PC-9 (cell line): ENCODE measurements at regions not wholly inside any gene's neighbourhood (a gene's known extent, or its start where the extent isn't known, plus 50 kb on each side); places are given as distances from the start of the nearest gene placed in this dataset.

Source experiments
- BruUV-seq: library from RNA; stranded (reverse); fragments of 400-500 nt; replicated peaks from 2 replicates; lab custom pipeline; 2021; lab: Mats Ljungman, UMichigan
- CTCF ChIA-PET: fragments of 300-600 bp; sonication (Branson Sonifier 250); formaldehyde crosslinking; loops from one replicate; lab custom pipeline; 2022; ENCODE audit warnings: antibody characterized with exemption; lab: Charles Lee
- POLR2A ChIA-PET: fragments of 300-600 bp; sonication (Branson Sonifier 250); formaldehyde crosslinking; loops from one replicate; lab custom pipeline; 2022; ENCODE audit warnings: antibody characterized with exemption; ENCODE audit not compliant: unreplicated experiment; lab: Charles Lee
- DNase-seq, 2 experiments: peaks; one replicate each; pipeline versions ENCODE4 v3.0.0 to v3.0.0-alpha.2; 2015 to 2022; ENCODE audit warnings: mixed read lengths in 1 of 2
- H2AFZ ChIP-seq: fragments of 200-600 bp; sonication (generic); 2 replicates; pipeline ENCODE4 v1.8.1; 2017; ENCODE audit warnings: antibody characterized with exemption
- H3F3A ChIP-seq: fragments of 200-600 bp; sonication (generic); 2 replicates; pipeline ENCODE4 v1.8.1; 2017; ENCODE audit warnings: antibody characterized with exemption, mild to moderate bottlenecking, low read depth; ENCODE audit not compliant: insufficient read depth
- H3K27ac ChIP-seq: fragments of 200-600 bp; sonication (generic); 2 replicates; pipeline ENCODE4 v1.6.1; 2016; ENCODE audit warnings: mixed run types
- H3K27me3 ChIP-seq: fragments of 200-600 bp; sonication (generic); 2 replicates; pipeline ENCODE4 v1.6.1; 2016; ENCODE audit warnings: low read depth, mixed run types; ENCODE audit not compliant: insufficient read depth
- H3K36me3 ChIP-seq: fragments of 200-600 bp; sonication (generic); 2 replicates; pipeline ENCODE4 v1.6.1; 2016; ENCODE audit warnings: low read depth, mixed run types
- H3K4me1 ChIP-seq: fragments of 200-600 bp; sonication (generic); replicated peaks from 2 replicates; pipeline ENCODE4 v1.6.1; 2016; ENCODE audit warnings: mixed run types; ENCODE audit not compliant: insufficient read depth
- H3K4me2 ChIP-seq: fragments of 200-600 bp; sonication (generic); 2 replicates; pipeline ENCODE4 v1.6.1; 2017; ENCODE audit warnings: mixed run types
- H3K4me3 ChIP-seq: fragments of 200-600 bp; sonication (generic); 2 replicates; pipeline ENCODE4 v1.6.1; 2016; ENCODE audit warnings: mixed run types
- H3K79me2 ChIP-seq: fragments of 200-600 bp; sonication (generic); 2 replicates; pipeline ENCODE4 v1.6.1; 2017; ENCODE audit warnings: low read depth, mixed run types
- H3K9me2 ChIP-seq: fragments of 200-600 bp; sonication (generic); 2 replicates; pipeline ENCODE4 v1.8.1; 2017; ENCODE audit warnings: mild to moderate bottlenecking; ENCODE audit not compliant: insufficient read depth
- H3K9me3 ChIP-seq: fragments of 200-600 bp; sonication (generic); 2 replicates; pipeline ENCODE4 v1.8.1; 2016; ENCODE audit warnings: low read depth; ENCODE audit not compliant: insufficient read depth
- H4K20me1 ChIP-seq: fragments of 200-600 bp; sonication (generic); 2 replicates; pipeline ENCODE4 v1.8.1; 2017; ENCODE audit not compliant: insufficient read depth
- EZH2 ChIP-seq: fragments of 200-600 bp; sonication (generic); IDR thresholded peaks from 2 replicates; pipeline ENCODE4 v1.8.0; 2017; ENCODE audit warnings: antibody characterized with exemption, low read depth
- intact Hi-C: fragments of 100-400 bp; cut with micrococcal nuclease; formaldehyde crosslinking; loops from one replicate; pipeline ENCODE4 v1.10.0; 2022; ENCODE audit not compliant: unreplicated experiment
- TF ChIP-seq, protein P1 (sequence below): fragments of 200-600 bp; sonication (generic); conservative IDR thresholded peaks from 2 replicates; pipeline ENCODE4 v1.6.1; 2017; ENCODE audit warnings: mixed run types, antibody characterized with exemption, mild to moderate bottlenecking, moderate library complexity

DNA sequence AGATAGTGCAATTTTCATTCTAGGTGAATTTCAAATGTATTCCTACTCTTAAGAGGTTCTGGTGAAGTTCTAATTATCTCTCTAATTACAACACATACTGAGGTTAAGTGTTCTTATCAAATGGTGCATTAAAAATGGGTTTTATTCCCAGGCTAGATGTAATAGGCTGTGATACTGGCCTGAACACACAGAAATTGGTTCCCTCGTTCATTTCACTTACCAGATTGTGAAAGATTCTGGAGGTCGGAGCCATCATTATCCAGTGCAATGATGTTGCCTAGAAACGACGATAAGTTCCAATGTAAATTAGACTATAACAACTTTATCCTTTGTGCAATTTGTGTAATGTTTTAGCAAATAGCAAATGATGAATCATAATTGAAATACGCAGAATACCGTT lies 172.6 kb upstream of the SOX4 start:
- Histone ChIP-seq H3K9me2 (no peaks in the 10 kb centered on the region), H3K27me3 (no peaks in the 10 kb centered on the region), H3K9me3 (peaks cover 4% of the 10 kb centered on the region; the same call in 1 of the 2 replicates), H3K4me2 (no peak overlapping the region), H3K27ac (no peak overlapping the region), H3K4me3 (no peak overlapping the region), H3K79me2 (no peaks in the 10 kb centered on the region), H4K20me1 (no peaks in the 10 kb centered on the region), H3K36me3 (no peaks in the 10 kb centered on the region), H3F3A (no peaks in the 10 kb centered on the region; the same call in 1 of the 2 replicates), H3K4me1 (no peaks in the 10 kb centered on the region), H2AFZ (no peak overlapping the region)
- intact Hi-C loops: no loop called here
- ChIA-PET CTCF (no interaction called here), POLR2A (no interaction called here)
- no peak for TF ChIP-seq EZH2
- TF ChIP-seq, protein P1, sequence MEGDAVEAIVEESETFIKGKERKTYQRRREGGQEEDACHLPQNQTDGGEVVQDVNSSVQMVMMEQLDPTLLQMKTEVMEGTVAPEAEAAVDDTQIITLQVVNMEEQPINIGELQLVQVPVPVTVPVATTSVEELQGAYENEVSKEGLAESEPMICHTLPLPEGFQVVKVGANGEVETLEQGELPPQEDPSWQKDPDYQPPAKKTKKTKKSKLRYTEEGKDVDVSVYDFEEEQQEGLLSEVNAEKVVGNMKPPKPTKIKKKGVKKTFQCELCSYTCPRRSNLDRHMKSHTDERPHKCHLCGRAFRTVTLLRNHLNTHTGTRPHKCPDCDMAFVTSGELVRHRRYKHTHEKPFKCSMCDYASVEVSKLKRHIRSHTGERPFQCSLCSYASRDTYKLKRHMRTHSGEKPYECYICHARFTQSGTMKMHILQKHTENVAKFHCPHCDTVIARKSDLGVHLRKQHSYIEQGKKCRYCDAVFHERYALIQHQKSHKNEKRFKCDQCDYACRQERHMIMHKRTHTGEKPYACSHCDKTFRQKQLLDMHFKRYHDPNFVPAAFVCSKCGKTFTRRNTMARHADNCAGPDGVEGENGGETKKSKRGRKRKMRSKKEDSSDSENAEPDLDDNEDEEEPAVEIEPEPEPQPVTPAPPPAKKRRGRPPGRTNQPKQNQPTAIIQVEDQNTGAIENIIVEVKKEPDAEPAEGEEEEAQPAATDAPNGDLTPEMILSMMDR: no peak
- BruUV-seq: no TSS peak
- no peak for DNase-seq

DNA sequence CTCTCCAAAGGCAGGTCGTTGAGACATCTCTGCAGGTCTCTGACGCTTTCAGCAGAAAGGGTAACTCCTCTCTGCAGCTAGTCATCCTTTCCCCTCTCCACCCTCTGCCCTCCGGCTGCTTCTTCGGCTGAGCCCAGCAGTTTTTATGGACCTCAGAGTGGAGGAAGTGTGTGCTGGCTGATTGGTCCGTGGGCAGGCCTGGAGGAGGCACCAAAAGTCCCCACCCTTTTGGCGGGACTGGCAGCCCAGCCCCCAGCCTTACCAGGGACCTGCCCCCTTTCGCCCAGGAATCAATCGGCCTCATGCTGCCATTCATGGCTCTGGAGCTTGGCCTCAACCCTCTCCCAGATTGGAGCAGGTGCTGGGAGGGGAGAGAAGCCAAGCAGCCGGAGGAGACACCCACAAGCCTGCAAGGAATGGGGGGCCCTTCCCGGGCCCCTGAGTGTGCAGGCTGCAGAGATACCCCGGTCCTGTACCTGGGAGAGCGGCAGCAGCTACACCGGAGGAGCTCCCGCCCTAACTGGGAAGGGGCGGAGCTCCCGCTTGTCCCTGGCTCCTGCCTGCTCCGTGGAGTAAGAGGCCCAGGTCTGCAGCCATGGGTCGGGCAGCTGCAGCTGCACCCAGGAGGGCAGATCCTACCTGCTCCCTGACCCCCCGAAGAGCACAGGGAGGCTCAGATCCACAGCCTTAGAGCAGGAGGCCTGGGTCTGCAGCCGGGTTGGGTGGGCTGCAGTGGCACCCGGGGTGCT lies 170.3 kb upstream of the SOX4 start:
- H2AFZ ChIP-seq: peak overlapping the region; percentile 66
- TF ChIP-seq, protein P1: no peak
- no peak for TF ChIP-seq EZH2
- no peaks in the 10 kb centered on the region for H3K27me3 ChIP-seq
- H3K27ac ChIP-seq: no peak overlapping the region
- H3K4me1 ChIP-seq: no peaks in the 10 kb centered on the region
- H4K20me1 ChIP-seq: no peaks in the 10 kb centered on the region
- no peaks in the 10 kb centered on the region for H3K79me2 ChIP-seq
- ChIA-PET CTCF (interaction anchor here (0.6 kb wide), 1 partner anchor 315 kb away, joined by 5 read pairs; no protein-coding TSS in a partner anchor), POLR2A (no interaction called here)
- peak overlapping the region; percentile 24; the same call in 1 of the 2 replicates for H3K4me3 ChIP-seq
- intact Hi-C loops: no loop called here
- peak overlapping the region; percentile 54 for H3K4me2 ChIP-seq
- DNase-seq: no peak
- H3F3A ChIP-seq: no peaks in the 10 kb centered on the region; the same call in 1 of the 2 replicates
- no peaks in the 10 kb centered on the region for H3K36me3 ChIP-seq
- no TSS peak for BruUV-seq
- H3K9me2 ChIP-seq: no peaks in the 10 kb centered on the region
- H3K9me3 ChIP-seq: peaks cover 4% of the 10 kb centered on the region; the same call in 1 of the 2 replicates

DNA sequence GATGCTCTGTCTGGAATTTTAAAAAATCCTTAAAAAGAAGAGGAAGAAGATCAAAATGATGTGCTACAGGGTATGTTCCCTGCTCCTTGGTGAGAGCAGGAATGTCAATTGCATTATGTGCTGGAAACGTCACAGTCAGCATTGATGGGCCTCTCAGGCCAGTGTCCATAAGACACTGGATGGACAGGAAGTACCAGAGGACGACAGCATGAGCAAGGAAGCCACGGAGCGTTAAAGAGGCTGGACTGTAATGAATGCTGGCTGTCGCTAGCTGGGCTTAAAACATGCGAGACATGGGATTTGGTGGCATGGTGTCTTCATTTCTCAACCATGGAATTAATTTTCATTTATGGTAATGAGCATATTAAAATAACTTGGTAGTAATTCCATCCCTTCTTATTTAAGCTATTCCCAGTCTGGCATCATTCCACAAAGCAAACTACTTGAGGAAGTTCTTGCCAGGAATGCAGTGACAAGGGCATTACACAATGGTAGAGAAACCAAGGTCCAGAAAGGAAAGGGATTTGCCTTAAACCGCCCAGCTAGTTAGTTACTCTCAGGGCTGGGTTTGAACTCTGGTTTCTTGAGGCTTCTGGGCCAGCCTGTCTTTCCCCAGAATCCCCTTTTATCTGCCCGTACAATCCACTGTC lies 166.6 kb upstream of the SOX4 start:
- Histone ChIP-seq H3F3A (no peaks in the 10 kb centered on the region; the same call in 1 of the 2 replicates), H3K4me3 (no peak overlapping the region), H3K9me3 (peaks cover 4% of the 10 kb centered on the region; the same call in 1 of the 2 replicates), H3K4me1 (no peaks in the 10 kb centered on the region), H3K27me3 (no peaks in the 10 kb centered on the region), H2AFZ (no peak overlapping the region), H4K20me1 (no peaks in the 10 kb centered on the region), H3K4me2 (no peak overlapping the region), H3K27ac (no peak overlapping the region), H3K79me2 (no peaks in the 10 kb centered on the region), H3K36me3 (no peaks in the 10 kb centered on the region), H3K9me2 (no peaks in the 10 kb centered on the region)
- intact Hi-C loops: no loop called here
- ChIA-PET CTCF (interaction anchor here (0.6 kb wide), 1 partner anchor 377 kb away, joined by 4 read pairs; no protein-coding TSS in a partner anchor), POLR2A (no interaction called here)
- TF ChIP-seq, protein P1: no peak
- no peak for TF ChIP-seq EZH2
- BruUV-seq: no TSS peak
- DNase-seq: no peak
